ENCODE measurements at regions not wholly inside any gene's neighbourhood (a gene's known extent, or its start where the extent isn't known, plus 50 kb on each side); places are given as distances from the start of the nearest gene placed in this dataset.

DNA sequence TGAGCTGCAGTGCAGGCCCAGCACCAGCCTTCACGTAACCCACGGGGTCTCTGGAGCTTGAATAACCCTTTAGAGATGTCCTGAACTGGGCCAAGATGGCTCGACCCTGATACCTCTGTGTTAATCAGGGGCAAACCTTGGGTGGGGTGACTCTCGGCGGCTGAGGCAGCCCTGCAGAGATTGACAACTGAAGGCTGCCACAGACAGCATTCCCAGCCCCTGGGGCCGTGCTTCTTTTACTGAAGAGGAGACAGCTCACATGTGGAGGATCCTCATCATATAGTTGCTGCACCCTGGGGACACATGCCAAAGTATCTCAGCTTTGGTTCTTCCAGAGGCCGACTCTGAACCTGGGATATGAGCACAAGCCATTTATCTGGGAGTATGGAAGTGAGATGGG lies 57.3 kb upstream of the PTGFRN start:
- Histone ChIP-seq H3K4me3 (ENCODE audit: low read length) (no peak overlapping the region), H3K27ac (ENCODE audit: low read length) (no peak overlapping the region), H3K9me3 (ENCODE audit: control insufficient read depth, insufficient read depth, low read length) (no peaks in the 10 kb centered on the region), H3K4me1 (ENCODE audit: control insufficient read depth, insufficient read depth, low read length) (peaks cover 7% of the 10 kb centered on the region), H3K27me3 (ENCODE audit: control insufficient read depth, insufficient read depth, low read length) (no peaks in the 10 kb centered on the region), H3K36me3 (ENCODE audit: control insufficient read depth, insufficient read depth, low read length) (no peaks in the 10 kb centered on the region)
- Mint-ChIP-seq H3K27ac (no peak overlapping the region), H3K9me3 (no peaks in the 10 kb centered on the region), H3K4me1 (peaks cover 6 to 8% of the 10 kb centered on the region in 2 donors), H3K27me3 (ENCODE audit: low read depth in 2 of 2) (no peaks in the 10 kb centered on the region), H3K36me3 (no peaks in the 10 kb centered on the region), H3K4me3 (no peak overlapping the region)
- TF ChIP-seq, protein P1, sequence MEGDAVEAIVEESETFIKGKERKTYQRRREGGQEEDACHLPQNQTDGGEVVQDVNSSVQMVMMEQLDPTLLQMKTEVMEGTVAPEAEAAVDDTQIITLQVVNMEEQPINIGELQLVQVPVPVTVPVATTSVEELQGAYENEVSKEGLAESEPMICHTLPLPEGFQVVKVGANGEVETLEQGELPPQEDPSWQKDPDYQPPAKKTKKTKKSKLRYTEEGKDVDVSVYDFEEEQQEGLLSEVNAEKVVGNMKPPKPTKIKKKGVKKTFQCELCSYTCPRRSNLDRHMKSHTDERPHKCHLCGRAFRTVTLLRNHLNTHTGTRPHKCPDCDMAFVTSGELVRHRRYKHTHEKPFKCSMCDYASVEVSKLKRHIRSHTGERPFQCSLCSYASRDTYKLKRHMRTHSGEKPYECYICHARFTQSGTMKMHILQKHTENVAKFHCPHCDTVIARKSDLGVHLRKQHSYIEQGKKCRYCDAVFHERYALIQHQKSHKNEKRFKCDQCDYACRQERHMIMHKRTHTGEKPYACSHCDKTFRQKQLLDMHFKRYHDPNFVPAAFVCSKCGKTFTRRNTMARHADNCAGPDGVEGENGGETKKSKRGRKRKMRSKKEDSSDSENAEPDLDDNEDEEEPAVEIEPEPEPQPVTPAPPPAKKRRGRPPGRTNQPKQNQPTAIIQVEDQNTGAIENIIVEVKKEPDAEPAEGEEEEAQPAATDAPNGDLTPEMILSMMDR (IDR thresholded peaks at IDR 0.05): no peak
- DNase-seq (no peak), ATAC-seq (no peak)
- 84% methylated on average over 7 of the region's 7 CpGs for WGBS (ENCODE audit: insufficient coverage)
- intact Hi-C loops (cut with micrococcal nuclease): no loop called here

DNA sequence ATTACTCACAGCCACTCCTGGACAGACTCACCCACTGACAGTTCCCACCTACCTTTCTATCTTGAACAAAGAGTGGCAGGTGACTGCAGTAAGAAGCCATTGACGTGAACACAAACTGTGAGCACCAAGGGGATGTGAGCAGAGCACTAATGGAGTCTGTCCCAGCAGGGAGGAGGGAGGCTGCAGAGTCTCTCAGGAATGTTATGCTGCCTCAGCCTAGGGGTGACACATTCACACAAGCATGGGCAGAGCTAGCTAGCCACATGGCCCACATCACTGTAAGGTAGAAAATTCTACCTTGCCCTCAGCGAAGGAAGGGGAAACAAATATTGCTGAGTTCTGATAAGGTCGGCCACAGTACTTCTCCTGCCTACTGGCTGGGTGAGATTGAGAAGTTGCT lies 56.8 kb upstream of the PTGFRN start:
- Histone ChIP-seq H3K9me3 (ENCODE audit: control insufficient read depth, insufficient read depth, low read length) (no peaks in the 10 kb centered on the region), H3K4me3 (ENCODE audit: low read length) (no peak overlapping the region), H3K4me1 (ENCODE audit: control insufficient read depth, insufficient read depth, low read length) (peaks cover 7% of the 10 kb centered on the region), H3K36me3 (ENCODE audit: control insufficient read depth, insufficient read depth, low read length) (no peaks in the 10 kb centered on the region), H3K27me3 (ENCODE audit: control insufficient read depth, insufficient read depth, low read length) (no peaks in the 10 kb centered on the region), H3K27ac (ENCODE audit: low read length) (no peak overlapping the region)
- intact Hi-C loops (cut with micrococcal nuclease): no loop called here
- Mint-ChIP-seq H3K4me3 (no peak overlapping the region), H3K9me3 (no peaks in the 10 kb centered on the region), H3K4me1 (peaks cover 6 to 8% of the 10 kb centered on the region in 2 donors), H3K36me3 (no peaks in the 10 kb centered on the region), H3K27me3 (ENCODE audit: low read depth in 2 of 2) (no peaks in the 10 kb centered on the region), H3K27ac (no peak overlapping the region)
- ATAC-seq (no peak), DNase-seq (no peak)
- 70% methylated on average over 2 of the region's 3 CpGs for WGBS (ENCODE audit: insufficient coverage)
- TF ChIP-seq, protein P1 (IDR thresholded peaks at IDR 0.05): no peak

DNA sequence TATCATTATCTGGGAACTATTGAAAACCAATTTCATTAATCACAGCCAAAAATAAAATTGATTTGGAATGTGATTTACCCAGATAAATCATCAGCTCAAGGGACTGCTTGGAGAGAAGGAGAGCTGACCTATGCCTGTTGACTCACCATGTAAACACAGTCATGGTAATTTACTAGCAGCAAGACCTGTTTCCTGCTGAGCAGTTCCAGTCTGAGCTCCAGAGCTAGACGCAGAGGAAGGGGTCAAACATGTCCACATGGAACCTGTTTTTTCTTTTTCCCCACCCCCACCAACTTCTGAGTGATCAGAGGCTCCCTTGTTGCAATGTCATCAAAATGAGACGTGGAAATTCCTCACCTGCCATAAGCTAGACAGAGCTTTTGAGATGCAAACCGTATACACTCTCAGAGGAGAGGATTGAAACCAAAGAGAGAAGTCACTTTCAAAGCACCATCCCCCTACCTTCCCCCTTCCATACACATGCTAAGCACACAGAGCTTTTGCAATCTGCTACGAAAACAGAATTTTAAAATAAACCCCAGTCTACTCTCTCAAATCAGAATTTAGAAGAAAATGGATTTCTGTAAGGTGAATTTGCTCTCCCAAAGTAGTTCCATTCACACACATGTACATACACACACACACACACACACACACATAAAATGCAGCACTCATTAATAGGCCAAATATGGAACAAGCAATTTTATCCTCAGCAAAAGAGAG lies 55.9 kb upstream of the PTGFRN start:
- H3K27ac Mint-ChIP-seq: no peak overlapping the region
- peaks cover 7% of the 10 kb centered on the region for H3K4me1 ChIP-seq (ENCODE audit: control insufficient read depth, insufficient read depth, low read length)
- no peak overlapping the region for H3K4me3 ChIP-seq (ENCODE audit: low read length)
- no peaks in the 10 kb centered on the region for H3K9me3 ChIP-seq (ENCODE audit: control insufficient read depth, insufficient read depth, low read length)
- no peaks in the 10 kb centered on the region for H3K27me3 Mint-ChIP-seq (ENCODE audit: low read depth in 2 of 2)
- H3K36me3 ChIP-seq (ENCODE audit: control insufficient read depth, insufficient read depth, low read length): no peaks in the 10 kb centered on the region
- no peaks in the 10 kb centered on the region for H3K9me3 Mint-ChIP-seq
- no peaks in the 10 kb centered on the region for H3K27me3 ChIP-seq (ENCODE audit: control insufficient read depth, insufficient read depth, low read length)
- ATAC-seq (no peak), DNase-seq (no peak)
- no peaks in the 10 kb centered on the region for H3K36me3 Mint-ChIP-seq
- peaks cover 6 to 8% of the 10 kb centered on the region in 2 donors for H3K4me1 Mint-ChIP-seq
- TF ChIP-seq, protein P1 (IDR thresholded peaks at IDR 0.05): no peak
- intact Hi-C loops (cut with micrococcal nuclease): no loop called here
- H3K27ac ChIP-seq (ENCODE audit: low read length): no peak overlapping the region
- 32% methylated on average over 3 of the region's 4 CpGs for WGBS (ENCODE audit: insufficient coverage)
- no peak overlapping the region for H3K4me3 Mint-ChIP-seq

DNA sequence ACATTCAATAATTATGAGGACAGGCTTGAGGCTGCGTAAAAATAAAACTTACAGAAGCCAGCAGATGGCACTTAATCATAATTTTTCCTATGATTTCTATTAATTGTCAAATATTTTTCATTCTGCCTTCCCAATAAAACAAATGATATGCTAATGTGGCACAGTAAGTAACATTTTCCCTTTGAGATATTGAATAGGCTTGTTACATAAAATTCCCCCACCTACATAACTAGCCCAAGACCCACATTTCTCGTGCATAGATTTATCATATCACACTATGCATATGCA lies 55.4 kb upstream of the PTGFRN start:
- H3K36me3 Mint-ChIP-seq: no peaks in the 10 kb centered on the region
- Histone ChIP-seq H3K4me3 (ENCODE audit: low read length) (no peak overlapping the region), H3K36me3 (ENCODE audit: control insufficient read depth, insufficient read depth, low read length) (no peaks in the 10 kb centered on the region), H3K4me1 (ENCODE audit: control insufficient read depth, insufficient read depth, low read length) (peaks cover 7% of the 10 kb centered on the region), H3K9me3 (ENCODE audit: control insufficient read depth, insufficient read depth, low read length) (no peaks in the 10 kb centered on the region), H3K27me3 (ENCODE audit: control insufficient read depth, insufficient read depth, low read length) (no peaks in the 10 kb centered on the region), H3K27ac (ENCODE audit: low read length) (no peak overlapping the region)
- no peak overlapping the region for H3K4me3 Mint-ChIP-seq
- no peaks in the 10 kb centered on the region for H3K9me3 Mint-ChIP-seq
- no peak for ATAC-seq
- intact Hi-C loops (cut with micrococcal nuclease): no loop called here
- 83% methylated on average over 2 of the region's 2 CpGs for WGBS (ENCODE audit: insufficient coverage)
- TF ChIP-seq, protein P1 (IDR thresholded peaks at IDR 0.05): no peak
- H3K27me3 Mint-ChIP-seq (ENCODE audit: low read depth in 2 of 2): no peaks in the 10 kb centered on the region
- H3K27ac Mint-ChIP-seq: no peak overlapping the region
- peaks cover 6 to 8% of the 10 kb centered on the region in 2 donors for H3K4me1 Mint-ChIP-seq
- peak in 1 of 2 donors; percentile 19 for DNase-seq
